ENCODE measurements at regions not wholly inside any gene's neighbourhood (a gene's known extent, or its start where the extent isn't known, plus 50 kb on each side); places are given as distances from the start of the nearest gene placed in this dataset.

- CTCF ChIA-PET, result interaction anchor here (0.6 to 6.2 kb wide), 35 partner anchors 8 to 413 kb away, joined by 3 to 60 read pairs (median 5); no protein-coding TSS in a partner anchor
- intact Hi-C loops (cut with micrococcal nuclease), result loop anchor here (10.0 kb wide), 1 partner anchor 198 kb away; the partner anchor contains the start of gene YEATS4
- peak; percentile 93 for ATAC-seq
- Mint-ChIP-seq H3K9me3 (no peaks in the 10 kb centered on the region), H3K4me3 (peak overlapping the region; percentile 50), H3K4me1 (ENCODE audit: low read depth) (peaks cover 52% of the 10 kb centered on the region), H3K36me3 (ENCODE audit: low read depth) (no peaks in the 10 kb centered on the region), H3K27me3 (peaks cover 1% of the 10 kb centered on the region), H3K27ac (peak overlapping the region; percentile 58)
- peak; percentile 88 for TF ChIP-seq CTCF (IDR thresholded peaks at IDR 0.05)
- peak; percentile 95 for DNase-seq
- POLR2A ChIA-PET, result interaction anchor here (0.6 to 2.0 kb wide), 8 partner anchors 21 to 391 kb away, joined by 3 to 7 read pairs (median 4); partner anchors contain the start of gene CPSF6
Observed at GRCh38 chr12:69157023-69157655, 82.2 kb upstream of the CPSF6 start.

GRCh38 chr12:69161829-69162228 lies 77.5 kb upstream of the CPSF6 start:
- peak; percentile 77 for DNase-seq
- intact Hi-C loops (cut with micrococcal nuclease), result no loop called here

GRCh38 chr12:69163681-69164362 lies 75.5 kb upstream of the CPSF6 start:
- ChIA-PET POLR2A (no interaction called here), CTCF (interaction anchor here (0.5 to 0.9 kb wide), 3 partner anchors 8 to 266 kb away, joined by 3 to 4 read pairs (median 3); no protein-coding TSS in a partner anchor)
- peaks cover 16% of the 10 kb centered on the region for H3K4me1 Mint-ChIP-seq (ENCODE audit: low read depth)
- no peak overlapping the region for H3K4me3 Mint-ChIP-seq
- ATAC-seq, result no peak
- no peak for TF ChIP-seq CTCF (IDR thresholded peaks at IDR 0.05)
- intact Hi-C loops (cut with micrococcal nuclease), result no loop called here
- H3K36me3 Mint-ChIP-seq (ENCODE audit: low read depth), result no peaks in the 10 kb centered on the region
- no peaks in the 10 kb centered on the region for H3K9me3 Mint-ChIP-seq
- DNase-seq, result no peak
- no peaks in the 10 kb centered on the region for H3K27me3 Mint-ChIP-seq
- no peak overlapping the region for H3K27ac Mint-ChIP-seq

More at GRCh38 chr12:69161829-69162228, 77.5 kb upstream of the CPSF6 start:
- CTCF ChIA-PET, result interaction anchor here (0.8 to 1.9 kb wide), 8 partner anchors 8 to 409 kb away, joined by 3 to 7 read pairs (median 4); no protein-coding TSS in a partner anchor
- ATAC-seq, result peak; percentile 77
- H3K36me3 Mint-ChIP-seq (ENCODE audit: low read depth), result no peaks in the 10 kb centered on the region
- no peaks in the 10 kb centered on the region for H3K9me3 Mint-ChIP-seq
- peaks cover 1% of the 10 kb centered on the region for H3K27me3 Mint-ChIP-seq
- H3K4me3 Mint-ChIP-seq, result no peak overlapping the region
- H3K27ac Mint-ChIP-seq, result no peak overlapping the region
- no peak for TF ChIP-seq CTCF (IDR thresholded peaks at IDR 0.05)
- H3K4me1 Mint-ChIP-seq (ENCODE audit: low read depth), result peaks cover 20% of the 10 kb centered on the region
- POLR2A ChIA-PET, result interaction anchor here (0.8 to 1.1 kb wide), 4 partner anchors 78 to 140 kb away, joined by 3 to 5 read pairs (median 3); partner anchors contain the start of gene CPSF6

- no peaks in the 10 kb centered on the region for H3K27me3 Mint-ChIP-seq
- no peak overlapping the region for H3K27ac Mint-ChIP-seq
- no peaks in the 10 kb centered on the region for H3K9me3 Mint-ChIP-seq
Observed at GRCh38 chr12:69167648-69168165, 71.7 kb upstream of the CPSF6 start.

More at GRCh38 chr12:69167648-69168165, 71.7 kb upstream of the CPSF6 start:
- ATAC-seq (no peak), DNase-seq (no peak)
- Mint-ChIP-seq H3K36me3 (ENCODE audit: low read depth) (no peaks in the 10 kb centered on the region), H3K4me1 (ENCODE audit: low read depth) (no peaks in the 10 kb centered on the region), H3K4me3 (no peak overlapping the region)
- intact Hi-C loops (cut with micrococcal nuclease), result no loop called here
- ChIA-PET CTCF (interaction anchor here (6.7 kb wide), 1 partner anchor 12 kb away, joined by 36 read pairs; no protein-coding TSS in a partner anchor), POLR2A (no interaction called here)
- TF ChIP-seq CTCF (IDR thresholded peaks at IDR 0.05), result no peak
